Endothelial cell of umbilical vein (primary cell): ENCODE measurements at regions not wholly inside any gene's neighbourhood (a gene's known extent, or its start where the extent isn't known, plus 50 kb on each side); places are given as distances from the start of the nearest gene placed in this dataset.

Experiments used
- EZH2 ChIP-seq: IDR thresholded peaks from 2 replicates; pipeline ENCODE4 v1.6.1; 2012; ENCODE audit warnings: borderline replicate concordance, low read depth, mild to moderate bottlenecking, moderate library complexity, low read length, inconsistent platforms; ENCODE audit not compliant: severe bottlenecking
- JUN ChIP-seq: IDR thresholded peaks from 2 replicates; pipeline ENCODE4 v1.6.1; 2011; ENCODE audit warnings: borderline replicate concordance, low read depth; ENCODE audit not compliant: insufficient read length, insufficient read depth
- MYC ChIP-seq: IDR thresholded peaks from one replicate; pipeline ENCODE4 v1.6.1; 2011; ENCODE audit warnings: mild to moderate bottlenecking, low read depth, low read length
- POLR2A ChIP-seq: IDR thresholded peaks from 2 replicates; pipeline ENCODE4 v1.6.1; 2012; ENCODE audit warnings: low read depth, mild to moderate bottlenecking, control low read depth, low read length
- POLR2AphosphoS5 ChIP-seq: IDR thresholded peaks from 2 replicates; pipeline ENCODE4 v1.6.1; 2012; ENCODE audit warnings: low read depth, mild to moderate bottlenecking, control low read depth, low read length, moderate library complexity; ENCODE audit not compliant: insufficient read depth
- TF ChIP-seq, protein P1 (sequence below), 2 donors: IDR thresholded peaks; 1 replicate in 1 of 2; 2 replicates in 1 of 2; pipeline ENCODE4 v1.5.1; 2011; ENCODE audit warnings: low read length in 2 of 2, mild to moderate bottlenecking in 2 of 2, moderate library complexity in 2 of 2, control low read depth in 1 of 2, inconsistent platforms in 1 of 2, low read depth in 1 of 2; ENCODE audit not compliant: insufficient read depth in 1 of 2; ENCODE audit errors: extremely low read depth in 1 of 2
- TF ChIP-seq, protein P2 (sequence below): IDR thresholded peaks from 2 replicates; pipeline ENCODE4 v1.6.1; 2011; ENCODE audit not compliant: insufficient read depth, insufficient read length

DNA sequence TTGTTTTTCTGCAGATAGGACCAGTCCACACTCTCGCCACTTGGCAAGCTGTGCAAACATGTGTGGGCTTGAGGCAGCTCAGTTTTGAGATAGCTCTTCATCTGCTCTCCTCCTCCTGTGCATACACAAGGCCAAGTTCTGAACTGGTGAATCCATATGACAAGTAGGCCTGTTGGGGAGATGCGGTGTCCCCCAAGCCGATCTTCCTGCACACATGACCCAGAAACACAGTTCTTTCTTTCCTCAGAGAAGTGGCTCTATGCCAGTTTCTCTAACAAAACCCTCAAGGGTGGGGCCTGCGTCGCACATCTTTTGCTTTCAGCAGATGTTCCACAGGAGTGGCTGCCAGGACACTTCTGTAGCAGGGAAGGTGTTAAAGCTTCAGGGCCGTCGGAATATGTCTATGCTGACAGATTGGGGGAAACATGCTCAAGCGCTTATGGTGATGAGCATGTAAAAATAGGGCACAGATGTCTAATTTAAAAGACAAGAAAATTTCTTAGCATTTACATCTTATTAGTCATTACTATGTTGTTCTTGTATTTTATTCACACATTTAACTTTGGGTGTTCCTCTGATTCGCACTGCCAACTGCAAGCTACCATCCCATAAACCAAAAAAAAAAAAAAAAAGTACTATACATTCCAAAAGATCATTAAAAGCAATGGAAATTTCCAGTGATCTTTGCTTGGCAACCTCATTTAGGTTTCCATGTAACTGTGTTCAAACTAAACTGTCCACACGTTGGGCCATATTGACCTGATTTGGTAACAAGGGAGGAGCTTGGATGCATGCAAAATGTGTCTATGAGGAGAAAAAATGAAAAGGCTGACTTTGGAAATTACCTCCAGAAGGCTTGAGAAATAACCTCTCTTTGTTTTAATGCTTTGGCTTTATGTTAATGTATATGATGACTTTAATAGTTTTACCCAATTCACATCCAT is 1055.5 kb upstream of the KLHL29 start:
- no peak for TF ChIP-seq POLR2A
- no peak for TF ChIP-seq POLR2AphosphoS5
- TF ChIP-seq, protein P1, sequence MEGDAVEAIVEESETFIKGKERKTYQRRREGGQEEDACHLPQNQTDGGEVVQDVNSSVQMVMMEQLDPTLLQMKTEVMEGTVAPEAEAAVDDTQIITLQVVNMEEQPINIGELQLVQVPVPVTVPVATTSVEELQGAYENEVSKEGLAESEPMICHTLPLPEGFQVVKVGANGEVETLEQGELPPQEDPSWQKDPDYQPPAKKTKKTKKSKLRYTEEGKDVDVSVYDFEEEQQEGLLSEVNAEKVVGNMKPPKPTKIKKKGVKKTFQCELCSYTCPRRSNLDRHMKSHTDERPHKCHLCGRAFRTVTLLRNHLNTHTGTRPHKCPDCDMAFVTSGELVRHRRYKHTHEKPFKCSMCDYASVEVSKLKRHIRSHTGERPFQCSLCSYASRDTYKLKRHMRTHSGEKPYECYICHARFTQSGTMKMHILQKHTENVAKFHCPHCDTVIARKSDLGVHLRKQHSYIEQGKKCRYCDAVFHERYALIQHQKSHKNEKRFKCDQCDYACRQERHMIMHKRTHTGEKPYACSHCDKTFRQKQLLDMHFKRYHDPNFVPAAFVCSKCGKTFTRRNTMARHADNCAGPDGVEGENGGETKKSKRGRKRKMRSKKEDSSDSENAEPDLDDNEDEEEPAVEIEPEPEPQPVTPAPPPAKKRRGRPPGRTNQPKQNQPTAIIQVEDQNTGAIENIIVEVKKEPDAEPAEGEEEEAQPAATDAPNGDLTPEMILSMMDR (IDR thresholded peaks at IDR 0.05; ENCODE audit: extremely low read depth in 1 of 2, insufficient read depth in 1 of 2, low read depth in 1 of 2, low read length in 2 of 2), result no peak
- no peak for TF ChIP-seq JUN
- TF ChIP-seq EZH2, result no peak
- no peak for TF ChIP-seq MYC
- TF ChIP-seq, protein P2, sequence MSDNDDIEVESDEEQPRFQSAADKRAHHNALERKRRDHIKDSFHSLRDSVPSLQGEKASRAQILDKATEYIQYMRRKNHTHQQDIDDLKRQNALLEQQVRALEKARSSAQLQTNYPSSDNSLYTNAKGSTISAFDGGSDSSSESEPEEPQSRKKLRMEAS, result no peak
